Peyer's patch (tissue), 4 donors: ENCODE measurements at regions not wholly inside any gene's neighbourhood (a gene's known extent, or its start where the extent isn't known, plus 50 kb on each side); places are given as distances from the start of the nearest gene placed in this dataset.

ENCODE experiments used
- DNase-seq, 3 donors: peaks; one replicate each; pipeline ENCODE4 v3.0.0-alpha.2; 2017 to 2019
- H3K27ac ChIP-seq, 4 donors: fragments of 200-600 bp; sonication (generic); one replicate each; pipeline ENCODE4 v1.5.1; 2016 to 2019
- H3K27me3 ChIP-seq, 2 donors: fragments of 200-600 bp; sonication (generic); one replicate each; pipeline ENCODE4 v1.5.1; 2019
- H3K36me3 ChIP-seq, 3 donors: fragments of 200-600 bp; sonication (generic); one replicate each; pipeline ENCODE4 v1.5.1; 2016 to 2019
- H3K4me1 ChIP-seq, 4 donors: fragments of 200-600 bp; sonication (generic); one replicate each; pipeline ENCODE4 v1.5.1; 2016 to 2019
- H3K4me3 ChIP-seq, 4 donors: fragments of 200-600 bp; sonication (generic); 1 replicate in 3 of 4; 2 replicates in 1 of 4; pipeline ENCODE4 v1.5.1; 2016 to 2019; ENCODE audit warnings: mild to moderate bottlenecking in 1 of 4
- H3K9me3 ChIP-seq, 4 donors: fragments of 200-600 bp; sonication (generic); one replicate each; pipeline ENCODE4 v1.5.1; 2016 to 2019; ENCODE audit warnings: mild to moderate bottlenecking in 1 of 4
- CTCF ChIP-seq, 6 experiments: fragments of 450-650 bp in 4 of 6; fragments of 200-600 bp in 2 of 6; sonication (generic) in 1 of 6; IDR thresholded peaks; one replicate each; pipeline ENCODE4 v1.5.1; 2017 to 2019; ENCODE audit warnings: antibody characterized with exemption in 6 of 6, mild to moderate bottlenecking in 3 of 6, moderate library complexity in 1 of 6
- POLR2A ChIP-seq, 2 donors: fragments of 450-650 bp; IDR thresholded peaks; one replicate each; pipeline ENCODE4 v1.5.1; 2017; ENCODE audit warnings: antibody characterized with exemption in 2 of 2, mild to moderate bottlenecking in 2 of 2, moderate library complexity in 2 of 2

GRCh38 chr10:50961297-50961696 is 75.9 kb upstream of the A1CF start:
- Histone ChIP-seq H3K27me3 (no peaks in the 10 kb centered on the region), H3K27ac (no peak overlapping the region), H3K36me3 (no peaks in the 10 kb centered on the region), H3K9me3 (no peaks in the 10 kb centered on the region), H3K4me3 (no peak overlapping the region), H3K4me1 (no peaks in the 10 kb centered on the region)
- TF ChIP-seq POLR2A (IDR thresholded peaks at IDR 0.05) (no peak), CTCF (IDR thresholded peaks at IDR 0.05) (no peak)
- DNase-seq, result no peak

- no peaks in the 10 kb centered on the region for H3K27me3 ChIP-seq
- DNase-seq, result no peak
- no peak overlapping the region for H3K27ac ChIP-seq
- no peaks in the 10 kb centered on the region for H3K4me1 ChIP-seq
- no peak for TF ChIP-seq POLR2A (IDR thresholded peaks at IDR 0.05)
- no peak for TF ChIP-seq CTCF (IDR thresholded peaks at IDR 0.05)
- no peaks in the 10 kb centered on the region for H3K36me3 ChIP-seq
- no peaks in the 10 kb centered on the region for H3K9me3 ChIP-seq
- H3K4me3 ChIP-seq, result no peak overlapping the region
Observed at GRCh38 chr10:50963063-50963462, 77.6 kb upstream of the A1CF start.

GRCh38 chr10:50968386-50969091 is 83.1 kb upstream of the A1CF start:
- no peak for DNase-seq
- TF ChIP-seq POLR2A (IDR thresholded peaks at IDR 0.05) (no peak), CTCF (IDR thresholded peaks at IDR 0.05) (no peak)
- Histone ChIP-seq H3K4me3 (no peak overlapping the region), H3K4me1 (peaks cover 0 to 7% (median 0%) of the 10 kb centered on the region in 4 donors), H3K27ac (no peak overlapping the region), H3K36me3 (no peaks in the 10 kb centered on the region), H3K9me3 (no peaks in the 10 kb centered on the region), H3K27me3 (no peaks in the 10 kb centered on the region)

- H3K4me1 ChIP-seq, result peaks cover 0 to 7% (median 0%) of the 10 kb centered on the region in 4 donors
- H3K27ac ChIP-seq, result peak overlapping the region in 2 of 4 donors; percentile 55 to 73
- no peak for TF ChIP-seq CTCF (IDR thresholded peaks at IDR 0.05)
- peak in 1 of 2 donors; percentile 19 for TF ChIP-seq POLR2A (IDR thresholded peaks at IDR 0.05)
- H3K4me3 ChIP-seq, result no peak overlapping the region
- no peaks in the 10 kb centered on the region for H3K9me3 ChIP-seq
- DNase-seq, result peak in 2 of 3 donors; percentile 45 to 80
- H3K27me3 ChIP-seq, result no peaks in the 10 kb centered on the region
- no peaks in the 10 kb centered on the region for H3K36me3 ChIP-seq
Observed at GRCh38 chr10:50972591-50972990, 87.2 kb upstream of the A1CF start.

GRCh38 chr10:50981385-50981784 is 92.9 kb upstream of the PRKG1 start:
- no peak overlapping the region for H3K27ac ChIP-seq
- H3K27me3 ChIP-seq, result no peaks in the 10 kb centered on the region
- H3K9me3 ChIP-seq, result no peaks in the 10 kb centered on the region
- no peak for DNase-seq
- no peaks in the 10 kb centered on the region for H3K4me1 ChIP-seq
- H3K36me3 ChIP-seq, result no peaks in the 10 kb centered on the region
- no peak overlapping the region for H3K4me3 ChIP-seq
- TF ChIP-seq POLR2A (IDR thresholded peaks at IDR 0.05) (no peak), CTCF (IDR thresholded peaks at IDR 0.05) (no peak)
